ENCODE measurements at regions not wholly inside any gene's neighbourhood (a gene's known extent, or its start where the extent isn't known, plus 50 kb on each side); places are given as distances from the start of the nearest gene placed in this dataset.
A peak's percentile ranks its signal among the peaks of the same experiment; 100 is the strongest.
"Not testable (repeated sequence)": the region's sequence is repeated elsewhere in the genome, so short reads cannot be mapped to it uniquely, and the experiment has no call there.

DNA sequence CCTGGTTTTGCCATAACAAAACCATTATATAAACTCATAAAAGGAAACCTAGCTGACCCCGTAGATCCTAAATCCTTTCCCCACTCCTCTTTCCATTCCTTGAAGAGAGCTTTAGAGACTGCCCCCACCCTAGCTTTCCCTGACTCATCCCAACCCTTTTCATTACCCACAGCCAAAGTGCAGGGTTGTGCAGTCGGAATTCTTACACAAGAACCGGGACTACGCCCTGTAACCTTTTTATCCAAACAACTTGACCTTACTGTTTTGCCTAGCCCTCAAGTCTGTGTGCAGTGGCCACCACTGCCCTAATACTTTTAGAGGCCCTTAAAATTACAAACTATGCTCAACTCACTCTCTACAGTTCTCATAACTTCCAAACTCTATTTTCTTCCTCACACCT lies 116.0 kb upstream of the PTPN13 start:
- not testable (repeated sequence) for H3K4me1 ChIP-seq (ENCODE audit: control insufficient read depth, insufficient read depth, low read length); H3K36me3 ChIP-seq (ENCODE audit: control insufficient read depth, insufficient read depth, low read length); DNase-seq (ENCODE audit: low read depth, low spot score); H3K27me3 ChIP-seq (ENCODE audit: control insufficient read depth, insufficient read depth, low read length); H3K4me3 ChIP-seq (ENCODE audit: low read length); H3K27ac ChIP-seq (ENCODE audit: low read length); H3K9me3 ChIP-seq (ENCODE audit: control insufficient read depth, insufficient read depth, low read length)
- no CpG with 5 or more reads among the region's 4 CpGs for WGBS (ENCODE audit: insufficient coverage, insufficient read length)

- H3K36me3 ChIP-seq (ENCODE audit: control insufficient read depth, insufficient read depth, low read length) = no peaks in the 10 kb centered on the region
- no peak overlapping the region for H3K4me3 ChIP-seq (ENCODE audit: low read length)
- WGBS (ENCODE audit: insufficient coverage, insufficient read length) = no CpG with 5 or more reads among the region's 1 CpG
- H3K27me3 ChIP-seq (ENCODE audit: control insufficient read depth, insufficient read depth, low read length) = no peaks in the 10 kb centered on the region
- no peak for DNase-seq (ENCODE audit: low read depth, low spot score)
- H3K27ac ChIP-seq (ENCODE audit: low read length) = no peak overlapping the region
- no peaks in the 10 kb centered on the region for H3K9me3 ChIP-seq (ENCODE audit: control insufficient read depth, insufficient read depth, low read length)
- no peaks in the 10 kb centered on the region; the same call in 1 of the 2 replicates for H3K4me1 ChIP-seq (ENCODE audit: control insufficient read depth, insufficient read depth, low read length)
These were observed 112.7 kb upstream of the PTPN13 start for GRCh38 chr4:86481440-86481839.

DNA sequence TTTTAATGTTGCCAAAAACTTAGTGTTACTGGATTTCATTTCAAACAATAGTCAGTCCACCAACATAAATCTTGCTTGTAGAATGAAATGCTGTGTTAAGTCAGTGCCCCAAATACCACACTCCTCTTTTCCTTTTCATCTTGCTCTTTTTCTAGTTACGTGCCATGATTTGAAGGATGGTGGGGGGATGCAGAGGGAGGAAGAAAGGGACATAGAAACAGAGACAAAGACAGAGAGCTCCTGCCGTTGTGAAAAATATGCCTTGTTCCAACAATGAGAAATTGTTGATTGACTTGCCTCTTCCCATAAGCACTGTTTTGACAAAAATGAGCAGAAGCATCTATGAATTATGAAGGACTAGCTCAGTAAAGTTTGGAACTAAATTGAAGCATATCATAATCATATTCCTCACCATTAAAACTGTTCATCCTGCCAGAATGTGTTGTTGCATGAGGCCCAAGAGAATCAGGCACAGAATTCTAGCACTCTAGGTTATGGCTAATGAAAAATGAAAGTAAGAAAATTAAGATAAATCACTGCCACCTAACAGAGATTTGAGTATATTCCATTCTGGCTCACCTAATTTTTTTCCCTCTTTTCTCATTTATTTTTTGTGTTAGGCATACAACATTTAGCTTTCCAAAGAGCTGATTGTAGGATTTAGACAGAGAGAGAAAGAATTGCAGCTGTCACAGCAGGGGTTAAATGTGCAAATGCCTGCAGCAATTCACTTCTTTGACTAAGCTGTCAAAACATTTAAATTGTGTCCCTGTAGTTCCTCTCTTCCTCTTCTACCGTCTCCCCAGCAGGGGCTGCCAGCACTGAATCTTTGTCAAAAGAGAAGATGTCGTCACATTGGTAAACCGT lies 111.6 kb upstream of the PTPN13 start:
- Histone ChIP-seq H3K4me3 (ENCODE audit: low read length) (no peak overlapping the region), H3K4me1 (ENCODE audit: control insufficient read depth, insufficient read depth, low read length) (no peaks in the 10 kb centered on the region; the same call in 1 of the 2 replicates), H3K27ac (ENCODE audit: low read length) (peak overlapping the region; percentile 90), H3K9me3 (ENCODE audit: control insufficient read depth, insufficient read depth, low read length) (no peaks in the 10 kb centered on the region), H3K27me3 (ENCODE audit: control insufficient read depth, insufficient read depth, low read length) (no peaks in the 10 kb centered on the region), H3K36me3 (ENCODE audit: control insufficient read depth, insufficient read depth, low read length) (no peaks in the 10 kb centered on the region)
- DNase-seq (ENCODE audit: low read depth, low spot score) = peak; percentile 81
- WGBS (ENCODE audit: insufficient coverage, insufficient read length) = no CpG with 5 or more reads among the region's 5 CpGs

- no peak for DNase-seq (ENCODE audit: low read depth, low spot score)
- no CpG with 5 or more reads among the region's 2 CpGs for WGBS (ENCODE audit: insufficient coverage, insufficient read length)
These were observed 111.0 kb upstream of the PTPN13 start for GRCh38 chr4:86483173-86483490.

GRCh38 chr4:86483773-86484172 lies 110.3 kb upstream of the PTPN13 start:
- H3K27ac ChIP-seq (ENCODE audit: low read length) = no peak overlapping the region
- H3K36me3 ChIP-seq (ENCODE audit: control insufficient read depth, insufficient read depth, low read length) = no peaks in the 10 kb centered on the region
- no peaks in the 10 kb centered on the region; the same call in 1 of the 2 replicates for H3K4me1 ChIP-seq (ENCODE audit: control insufficient read depth, insufficient read depth, low read length)
- no peak overlapping the region for H3K4me3 ChIP-seq (ENCODE audit: low read length)
- no peaks in the 10 kb centered on the region for H3K27me3 ChIP-seq (ENCODE audit: control insufficient read depth, insufficient read depth, low read length)
- no peaks in the 10 kb centered on the region for H3K9me3 ChIP-seq (ENCODE audit: control insufficient read depth, insufficient read depth, low read length)
- WGBS (ENCODE audit: insufficient coverage, insufficient read length) = no CpG with 5 or more reads among the region's 2 CpGs
- DNase-seq (ENCODE audit: low read depth, low spot score) = no peak

More at GRCh38 chr4:86483173-86483490, 111.0 kb upstream of the PTPN13 start:
- no peaks in the 10 kb centered on the region for H3K36me3 ChIP-seq (ENCODE audit: control insufficient read depth, insufficient read depth, low read length)
- no peaks in the 10 kb centered on the region for H3K9me3 ChIP-seq (ENCODE audit: control insufficient read depth, insufficient read depth, low read length)
- no peak overlapping the region for H3K4me3 ChIP-seq (ENCODE audit: low read length)
- no peaks in the 10 kb centered on the region for H3K27me3 ChIP-seq (ENCODE audit: control insufficient read depth, insufficient read depth, low read length)
- no peak overlapping the region for H3K27ac ChIP-seq (ENCODE audit: low read length)
- no peaks in the 10 kb centered on the region; the same call in 1 of the 2 replicates for H3K4me1 ChIP-seq (ENCODE audit: control insufficient read depth, insufficient read depth, low read length)

DNA sequence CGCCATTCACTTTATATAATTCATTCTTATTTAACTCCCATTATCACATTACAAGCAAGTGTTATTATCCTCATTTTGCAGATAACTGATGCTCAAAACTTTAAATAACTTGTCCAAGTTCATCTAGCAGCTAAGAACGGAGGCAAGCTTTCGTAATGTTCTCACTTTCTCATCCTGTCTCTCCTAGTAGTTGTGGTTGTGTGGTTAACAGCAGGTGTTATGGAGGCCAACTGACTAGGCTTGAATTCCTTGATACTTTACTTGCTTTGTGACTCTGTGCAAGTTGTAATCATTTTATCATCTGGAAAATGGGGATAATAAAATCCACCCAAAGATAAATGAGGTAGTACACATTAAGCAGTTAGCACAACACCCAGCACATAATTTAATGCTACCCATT lies 109.9 kb upstream of the PTPN13 start:
- H3K27ac ChIP-seq (ENCODE audit: low read length) = no peak overlapping the region
- H3K4me3 ChIP-seq (ENCODE audit: low read length) = no peak overlapping the region
- H3K27me3 ChIP-seq (ENCODE audit: control insufficient read depth, insufficient read depth, low read length) = no peaks in the 10 kb centered on the region
- no peaks in the 10 kb centered on the region for H3K9me3 ChIP-seq (ENCODE audit: control insufficient read depth, insufficient read depth, low read length)
- H3K36me3 ChIP-seq (ENCODE audit: control insufficient read depth, insufficient read depth, low read length) = no peaks in the 10 kb centered on the region
- DNase-seq (ENCODE audit: low read depth, low spot score) = no peak
- no CpG with 5 or more reads among the region's 3 CpGs for WGBS (ENCODE audit: insufficient coverage, insufficient read length)
- no peaks in the 10 kb centered on the region; the same call in 1 of the 2 replicates for H3K4me1 ChIP-seq (ENCODE audit: control insufficient read depth, insufficient read depth, low read length)

GRCh38 chr4:86487738-86488348 lies 106.3 kb upstream of the PTPN13 start:
- no CpG with 5 or more reads among the region's 3 CpGs for WGBS (ENCODE audit: insufficient coverage, insufficient read length)
- H3K4me1 ChIP-seq (ENCODE audit: control insufficient read depth, insufficient read depth, low read length) = no peaks in the 10 kb centered on the region; the same call in 1 of the 2 replicates
- H3K4me3 ChIP-seq (ENCODE audit: low read length) = no peak overlapping the region
- no peak overlapping the region for H3K27ac ChIP-seq (ENCODE audit: low read length)
- H3K27me3 ChIP-seq (ENCODE audit: control insufficient read depth, insufficient read depth, low read length) = no peaks in the 10 kb centered on the region
- H3K9me3 ChIP-seq (ENCODE audit: control insufficient read depth, insufficient read depth, low read length) = no peaks in the 10 kb centered on the region
- H3K36me3 ChIP-seq (ENCODE audit: control insufficient read depth, insufficient read depth, low read length) = no peaks in the 10 kb centered on the region
- no peak for DNase-seq (ENCODE audit: low read depth, low spot score)

GRCh38 chr4:86493460-86493859 lies 100.7 kb upstream of the PTPN13 start:
- DNase-seq (ENCODE audit: low read depth, low spot score) = no peak
- no peaks in the 10 kb centered on the region for H3K27me3 ChIP-seq (ENCODE audit: control insufficient read depth, insufficient read depth, low read length)
- no peak overlapping the region for H3K4me3 ChIP-seq (ENCODE audit: low read length)
- no peak overlapping the region for H3K27ac ChIP-seq (ENCODE audit: low read length)
- H3K36me3 ChIP-seq (ENCODE audit: control insufficient read depth, insufficient read depth, low read length) = no peaks in the 10 kb centered on the region
- H3K9me3 ChIP-seq (ENCODE audit: control insufficient read depth, insufficient read depth, low read length) = no peaks in the 10 kb centered on the region
- H3K4me1 ChIP-seq (ENCODE audit: control insufficient read depth, insufficient read depth, low read length) = no peaks in the 10 kb centered on the region

GRCh38 chr4:86496094-86497080 lies 97.7 kb upstream of the PTPN13 start:
- WGBS (ENCODE audit: insufficient coverage, insufficient read length) = no CpG with 5 or more reads among the region's 5 CpGs
- DNase-seq (ENCODE audit: low read depth, low spot score) = no peak
- Histone ChIP-seq H3K4me3 (ENCODE audit: low read length) (no peak overlapping the region), H3K4me1 (ENCODE audit: control insufficient read depth, insufficient read depth, low read length) (no peaks in the 10 kb centered on the region), H3K27ac (ENCODE audit: low read length) (no peak overlapping the region), H3K36me3 (ENCODE audit: control insufficient read depth, insufficient read depth, low read length) (no peaks in the 10 kb centered on the region), H3K9me3 (ENCODE audit: control insufficient read depth, insufficient read depth, low read length) (no peaks in the 10 kb centered on the region), H3K27me3 (ENCODE audit: control insufficient read depth, insufficient read depth, low read length) (no peaks in the 10 kb centered on the region)

- Histone ChIP-seq H3K27ac (ENCODE audit: low read length) (no peak overlapping the region), H3K4me3 (ENCODE audit: low read length) (no peak overlapping the region), H3K36me3 (ENCODE audit: control insufficient read depth, insufficient read depth, low read length) (no peaks in the 10 kb centered on the region), H3K27me3 (ENCODE audit: control insufficient read depth, insufficient read depth, low read length) (no peaks in the 10 kb centered on the region), H3K9me3 (ENCODE audit: control insufficient read depth, insufficient read depth, low read length) (no peaks in the 10 kb centered on the region), H3K4me1 (ENCODE audit: control insufficient read depth, insufficient read depth, low read length) (no peaks in the 10 kb centered on the region)
- no CpG with 5 or more reads among the region's 2 CpGs for WGBS (ENCODE audit: insufficient coverage, insufficient read length)
- no peak for DNase-seq (ENCODE audit: low read depth, low spot score)
These were observed 97.0 kb upstream of the PTPN13 start for GRCh38 chr4:86497131-86497530.

Measured in iPS DF 6.9 (cell line).